GM18907 (cell line): ENCODE measurements at regions not wholly inside any gene's neighbourhood (a gene's known extent, or its start where the extent isn't known, plus 50 kb on each side); places are given as distances from the start of the nearest gene placed in this dataset.

ENCODE experiments used
- ATAC-seq: cut with Tn5 transposase; IDR thresholded peaks from one replicate; pipeline ENCODE4 v1.9.1; 2021; ENCODE audit warnings: mild to moderate bottlenecking, moderate library complexity; ENCODE audit not compliant: unreplicated experiment

- no peak for ATAC-seq
Observed at GRCh38 chr2:18907508-18907907, 318.1 kb upstream of the NT5C1B start.

GRCh38 chr2:18903750-18904149, 314.4 kb upstream of the NT5C1B start:
- peak; percentile 98 for ATAC-seq

GRCh38 chr2:18901242-18901641, 311.9 kb upstream of the NT5C1B start:
- ATAC-seq = no peak

GRCh38 chr2:18900691-18901141, 311.3 kb upstream of the NT5C1B start:
- ATAC-seq = no peak

- ATAC-seq = no peak
Observed at GRCh38 chr2:18899725-18900124, 310.4 kb upstream of the NT5C1B start.

- ATAC-seq = no peak
Observed at GRCh38 chr2:18898271-18898670, 308.9 kb upstream of the NT5C1B start.

GRCh38 chr2:18896125-18896764, 306.9 kb upstream of the NT5C1B start:
- no peak for ATAC-seq

GRCh38 chr2:18891600-18892345, 302.4 kb upstream of the NT5C1B start:
- no peak for ATAC-seq

GRCh38 chr2:18889565-18890332, 300.4 kb upstream of the NT5C1B start:
- no peak for ATAC-seq

- ATAC-seq = no peak
Observed at GRCh38 chr2:18885457-18885856, 296.1 kb upstream of the NT5C1B start.

- ATAC-seq = no peak
Observed at GRCh38 chr2:18883616-18884456, 294.5 kb upstream of the NT5C1B start.

- ATAC-seq = no peak
Observed at GRCh38 chr2:18871430-18871829, 282.1 kb upstream of the NT5C1B start.

- ATAC-seq = no peak
Observed at GRCh38 chr2:18870307-18870706, 280.9 kb upstream of the NT5C1B start.

- no peak for ATAC-seq
Observed at GRCh38 chr2:18861951-18862350, 272.6 kb upstream of the NT5C1B start.

- no peak for ATAC-seq
Observed at GRCh38 chr2:18860179-18860578, 270.8 kb upstream of the NT5C1B start.

- no peak for ATAC-seq
Observed at GRCh38 chr2:18856765-18857164, 267.4 kb upstream of the NT5C1B start.

- ATAC-seq = peak; percentile 36
Observed at GRCh38 chr2:18855027-18855426, 265.7 kb upstream of the NT5C1B start.

- peak; percentile 80 for ATAC-seq
Observed at GRCh38 chr2:18849841-18850578, 260.6 kb upstream of the NT5C1B start.

- no peak for ATAC-seq
Observed at GRCh38 chr2:18848646-18849045, 259.3 kb upstream of the NT5C1B start.

- no peak for ATAC-seq
Observed at GRCh38 chr2:18845854-18846445, 256.6 kb upstream of the NT5C1B start.
